ENCODE measurements at regions not wholly inside any gene's neighbourhood (a gene's known extent, or its start where the extent isn't known, plus 50 kb on each side); places are given as distances from the start of the nearest gene placed in this dataset.
A peak's percentile ranks its signal among the peaks of the same experiment; 100 is the strongest.

DNA sequence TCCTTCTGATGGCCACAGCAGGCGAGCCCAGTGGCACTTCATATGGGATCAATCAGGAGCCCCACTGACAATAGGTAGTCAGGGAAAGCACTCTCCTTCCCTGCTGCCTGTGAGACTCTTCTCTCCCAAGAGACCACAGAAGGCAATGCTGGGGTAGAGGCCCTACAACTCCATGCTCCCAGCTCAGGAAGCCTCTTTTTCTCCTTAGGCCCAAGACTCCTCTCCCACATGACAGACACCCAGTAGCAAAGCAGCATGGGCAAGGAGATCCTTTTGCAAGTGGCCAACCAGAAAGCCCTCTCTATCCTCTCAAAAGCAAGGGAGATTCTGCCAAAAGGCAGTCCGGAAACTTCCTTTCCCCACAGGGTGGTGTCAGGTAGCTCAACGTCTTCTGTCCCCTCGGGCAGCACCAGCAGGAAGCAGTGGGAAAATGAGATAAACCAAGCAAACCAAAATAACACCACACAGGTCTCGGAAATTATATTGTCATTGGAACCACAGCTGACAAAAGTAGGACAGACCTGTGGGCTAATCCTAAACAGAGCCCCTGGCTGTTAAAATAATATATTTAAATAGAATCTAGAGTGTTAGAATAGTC is 172.7 kb upstream of the GDF10 start:
- no peaks in the 10 kb centered on the region for H3K36me3 Mint-ChIP-seq (ENCODE audit: low read depth)
- H3K27ac Mint-ChIP-seq: no peak overlapping the region
- H3K9me3 Mint-ChIP-seq: peaks cover 5% of the 10 kb centered on the region
- peaks cover 3% of the 10 kb centered on the region for H3K27me3 Mint-ChIP-seq (ENCODE audit: low read depth)
- no peaks in the 10 kb centered on the region for H3K4me1 Mint-ChIP-seq
- no peak overlapping the region for H3K4me3 Mint-ChIP-seq
- TF ChIP-seq, protein P1, sequence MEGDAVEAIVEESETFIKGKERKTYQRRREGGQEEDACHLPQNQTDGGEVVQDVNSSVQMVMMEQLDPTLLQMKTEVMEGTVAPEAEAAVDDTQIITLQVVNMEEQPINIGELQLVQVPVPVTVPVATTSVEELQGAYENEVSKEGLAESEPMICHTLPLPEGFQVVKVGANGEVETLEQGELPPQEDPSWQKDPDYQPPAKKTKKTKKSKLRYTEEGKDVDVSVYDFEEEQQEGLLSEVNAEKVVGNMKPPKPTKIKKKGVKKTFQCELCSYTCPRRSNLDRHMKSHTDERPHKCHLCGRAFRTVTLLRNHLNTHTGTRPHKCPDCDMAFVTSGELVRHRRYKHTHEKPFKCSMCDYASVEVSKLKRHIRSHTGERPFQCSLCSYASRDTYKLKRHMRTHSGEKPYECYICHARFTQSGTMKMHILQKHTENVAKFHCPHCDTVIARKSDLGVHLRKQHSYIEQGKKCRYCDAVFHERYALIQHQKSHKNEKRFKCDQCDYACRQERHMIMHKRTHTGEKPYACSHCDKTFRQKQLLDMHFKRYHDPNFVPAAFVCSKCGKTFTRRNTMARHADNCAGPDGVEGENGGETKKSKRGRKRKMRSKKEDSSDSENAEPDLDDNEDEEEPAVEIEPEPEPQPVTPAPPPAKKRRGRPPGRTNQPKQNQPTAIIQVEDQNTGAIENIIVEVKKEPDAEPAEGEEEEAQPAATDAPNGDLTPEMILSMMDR (IDR thresholded peaks at IDR 0.05; ENCODE audit: unreplicated experiment in 3 of 3): no peak

- Mint-ChIP-seq H3K4me3 (no peak overlapping the region), H3K27me3 (ENCODE audit: low read depth) (peaks cover 7% of the 10 kb centered on the region), H3K9me3 (peaks cover 2% of the 10 kb centered on the region), H3K27ac (no peak overlapping the region), H3K36me3 (ENCODE audit: low read depth) (no peaks in the 10 kb centered on the region), H3K4me1 (no peaks in the 10 kb centered on the region)
- TF ChIP-seq, protein P1 (IDR thresholded peaks at IDR 0.05; ENCODE audit: unreplicated experiment in 3 of 3): no peak
Observed at GRCh38 chr10:47130491-47130890, 169.5 kb upstream of the GDF10 start.

DNA sequence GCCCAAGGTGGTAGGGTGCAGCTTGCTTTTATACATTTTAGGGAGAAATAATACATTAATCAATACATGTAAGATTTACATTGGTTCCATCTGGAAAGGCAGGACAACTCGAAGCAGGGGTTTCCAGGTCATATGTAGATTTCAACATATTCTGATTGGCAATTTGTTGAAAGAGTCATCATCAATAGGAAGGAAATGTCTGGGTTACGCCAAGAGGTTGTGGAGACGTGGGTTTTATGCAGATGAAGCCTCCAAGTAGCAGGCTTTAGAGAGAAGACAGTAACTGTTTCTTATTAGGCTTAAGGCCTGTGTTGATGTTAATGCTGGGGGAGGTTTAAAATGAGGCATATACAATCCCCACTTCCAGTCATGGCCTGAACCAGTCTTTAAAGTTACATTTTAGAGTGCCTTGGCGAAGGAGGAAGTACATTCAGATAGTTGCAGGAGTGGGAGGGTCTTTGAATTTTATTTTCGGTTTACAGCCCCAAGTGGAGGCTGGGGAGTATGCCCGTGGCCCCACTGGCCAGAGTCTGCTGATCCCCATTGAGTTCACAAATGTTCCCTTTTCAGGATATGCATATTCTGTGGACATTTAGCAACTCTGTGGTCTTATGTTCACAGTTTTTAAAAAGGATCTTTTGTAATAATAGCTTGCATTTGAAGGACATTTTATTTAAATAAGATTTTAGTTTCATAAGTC is 166.0 kb upstream of the GDF10 start:
- no peak overlapping the region for H3K27ac Mint-ChIP-seq

DNA sequence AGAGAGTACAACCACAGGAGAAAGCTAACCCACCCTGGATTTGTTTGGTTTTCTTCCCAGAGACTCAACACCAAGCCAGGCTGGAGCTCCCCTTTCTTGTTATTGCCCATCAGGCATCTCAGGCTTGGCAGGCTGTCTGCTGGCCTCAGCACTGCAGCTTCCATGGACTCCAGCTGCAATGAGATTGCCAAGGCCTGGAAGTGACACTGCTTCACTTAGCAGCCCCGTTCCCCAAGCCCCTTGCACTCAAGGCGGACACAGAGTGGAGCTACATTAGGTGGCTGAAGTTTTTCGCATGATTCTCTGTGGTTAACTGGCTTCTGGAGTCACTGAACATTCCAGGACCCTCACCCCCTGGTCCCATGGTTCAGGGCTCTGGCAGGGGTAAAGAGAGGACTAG is 163.1 kb upstream of the GDF10 start:
- Mint-ChIP-seq H3K4me1 (peaks cover 24% of the 10 kb centered on the region), H3K27ac (peak overlapping the region in 2 of 3 experiments; percentile 27 to 48), H3K27me3 (ENCODE audit: low read depth) (peaks cover 14% of the 10 kb centered on the region), H3K4me3 (no peak overlapping the region), H3K36me3 (ENCODE audit: low read depth) (no peaks in the 10 kb centered on the region), H3K9me3 (no peaks in the 10 kb centered on the region)
- TF ChIP-seq, protein P1 (IDR thresholded peaks at IDR 0.05; ENCODE audit: unreplicated experiment in 3 of 3): no peak

More for the DNA sequence above, 166.0 kb upstream of the GDF10 start:
- TF ChIP-seq, protein P1 (IDR thresholded peaks at IDR 0.05; ENCODE audit: unreplicated experiment in 3 of 3): no peak
- Mint-ChIP-seq H3K27me3 (ENCODE audit: low read depth) (peaks cover 8% of the 10 kb centered on the region), H3K4me3 (no peak overlapping the region), H3K9me3 (peaks cover 2% of the 10 kb centered on the region), H3K36me3 (ENCODE audit: low read depth) (no peaks in the 10 kb centered on the region), H3K4me1 (peaks cover 16% of the 10 kb centered on the region)

GRCh38 chr10:47137311-47137851 is 162.6 kb upstream of the GDF10 start:
- Mint-ChIP-seq H3K27ac (peak overlapping the region in 1 of 3 experiments; percentile 48), H3K4me1 (peaks cover 24% of the 10 kb centered on the region), H3K9me3 (no peaks in the 10 kb centered on the region), H3K36me3 (ENCODE audit: low read depth) (no peaks in the 10 kb centered on the region), H3K4me3 (no peak overlapping the region), H3K27me3 (ENCODE audit: low read depth) (peaks cover 19% of the 10 kb centered on the region)
- TF ChIP-seq, protein P1 (IDR thresholded peaks at IDR 0.05; ENCODE audit: unreplicated experiment in 3 of 3): no peak
